GM12874 (cell line): ENCODE measurements at regions not wholly inside any gene's neighbourhood (a gene's known extent, or its start where the extent isn't known, plus 50 kb on each side); places are given as distances from the start of the nearest gene placed in this dataset.

Source experiments
- TF ChIP-seq, protein P1 (sequence below): IDR thresholded peaks from 2 replicates; pipeline ENCODE4 v1.5.1; 2011; ENCODE audit warnings: low read depth, mild to moderate bottlenecking, control low read depth, low read length, moderate library complexity; ENCODE audit not compliant: insufficient read depth

- TF ChIP-seq, protein P1, sequence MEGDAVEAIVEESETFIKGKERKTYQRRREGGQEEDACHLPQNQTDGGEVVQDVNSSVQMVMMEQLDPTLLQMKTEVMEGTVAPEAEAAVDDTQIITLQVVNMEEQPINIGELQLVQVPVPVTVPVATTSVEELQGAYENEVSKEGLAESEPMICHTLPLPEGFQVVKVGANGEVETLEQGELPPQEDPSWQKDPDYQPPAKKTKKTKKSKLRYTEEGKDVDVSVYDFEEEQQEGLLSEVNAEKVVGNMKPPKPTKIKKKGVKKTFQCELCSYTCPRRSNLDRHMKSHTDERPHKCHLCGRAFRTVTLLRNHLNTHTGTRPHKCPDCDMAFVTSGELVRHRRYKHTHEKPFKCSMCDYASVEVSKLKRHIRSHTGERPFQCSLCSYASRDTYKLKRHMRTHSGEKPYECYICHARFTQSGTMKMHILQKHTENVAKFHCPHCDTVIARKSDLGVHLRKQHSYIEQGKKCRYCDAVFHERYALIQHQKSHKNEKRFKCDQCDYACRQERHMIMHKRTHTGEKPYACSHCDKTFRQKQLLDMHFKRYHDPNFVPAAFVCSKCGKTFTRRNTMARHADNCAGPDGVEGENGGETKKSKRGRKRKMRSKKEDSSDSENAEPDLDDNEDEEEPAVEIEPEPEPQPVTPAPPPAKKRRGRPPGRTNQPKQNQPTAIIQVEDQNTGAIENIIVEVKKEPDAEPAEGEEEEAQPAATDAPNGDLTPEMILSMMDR, result no peak
Measured at GRCh38 chr7:25429731-25430130, 201.4 kb upstream of the NPVF start.

- TF ChIP-seq, protein P1, result no peak
Measured at GRCh38 chr7:25430200-25430931, 202.1 kb upstream of the NPVF start.

DNA sequence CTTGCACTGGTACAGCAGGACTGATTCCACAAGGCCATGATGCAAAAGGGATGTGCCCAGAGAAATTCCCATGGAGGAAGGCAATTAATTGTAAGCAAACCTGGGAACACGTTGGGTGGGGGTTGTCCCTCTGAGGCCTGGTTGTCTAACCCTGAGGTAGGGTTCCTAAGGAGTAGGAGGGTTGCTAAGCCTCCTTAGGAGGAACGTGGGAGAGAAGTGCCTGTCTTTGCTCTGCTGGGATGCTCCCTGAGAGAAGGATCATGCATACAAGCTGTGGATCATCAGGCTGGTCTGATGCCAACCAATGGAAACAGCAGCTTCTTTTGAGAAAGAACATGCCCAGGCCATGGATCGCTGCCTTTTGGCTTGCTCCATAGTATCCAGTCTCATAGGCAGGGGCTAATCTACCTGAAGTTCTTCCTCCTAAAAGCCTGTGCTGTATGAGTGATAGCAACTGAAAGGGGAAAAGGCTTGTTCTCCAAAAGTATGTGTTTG, 203.7 kb upstream of the NPVF start:
- TF ChIP-seq, protein P1, result no peak

DNA sequence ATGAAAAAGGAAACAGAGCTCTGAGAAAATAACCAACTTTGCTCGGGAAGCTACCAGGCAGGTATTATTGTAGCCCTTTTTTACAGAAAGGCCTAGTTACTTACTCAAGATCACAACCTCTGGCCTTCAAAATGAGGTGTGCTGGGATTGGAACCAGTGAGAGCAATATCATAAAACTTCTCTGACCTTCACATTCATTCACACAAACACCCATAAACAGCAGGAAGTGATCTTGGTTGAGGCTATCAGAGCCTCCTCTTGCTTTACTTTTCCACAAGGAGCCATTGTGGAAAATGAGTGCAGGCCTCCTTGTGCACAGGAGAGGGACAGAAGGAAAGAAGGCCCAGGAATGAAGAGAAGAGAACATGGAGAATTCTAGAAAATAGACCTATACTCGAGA, 204.5 kb upstream of the NPVF start:
- TF ChIP-seq, protein P1, result no peak

GRCh38 chr7:25436413-25436812, 208.1 kb upstream of the NPVF start:
- TF ChIP-seq, protein P1, result no peak

DNA sequence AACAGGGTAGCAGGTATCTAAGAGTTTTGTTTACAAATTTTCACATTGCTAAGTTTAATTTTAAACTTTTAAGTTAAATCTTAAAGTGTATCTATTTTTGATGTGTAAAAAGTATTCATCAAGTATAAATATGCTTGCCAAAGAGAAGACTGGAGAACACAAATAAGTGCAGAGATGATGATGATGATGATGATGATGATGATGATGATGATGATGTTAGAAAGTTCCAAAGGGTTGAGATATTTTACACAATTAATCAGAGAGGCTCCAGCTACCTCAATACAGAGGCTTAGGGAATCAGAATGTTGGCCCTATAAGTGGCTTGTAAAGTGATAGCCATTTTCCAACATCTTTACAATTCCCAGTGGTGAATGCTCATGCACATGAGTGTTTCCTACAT, 209.0 kb upstream of the NPVF start:
- TF ChIP-seq, protein P1, result no peak

- TF ChIP-seq, protein P1, result no peak
Measured at GRCh38 chr7:25444991-25445390, 216.7 kb upstream of the NPVF start.

- TF ChIP-seq, protein P1, result no peak
Measured at GRCh38 chr7:25448301-25448700, 220.0 kb upstream of the NPVF start.
